HepG2 (cell line): ENCODE measurements at regions not wholly inside any gene's neighbourhood (a gene's known extent, or its start where the extent isn't known, plus 50 kb on each side); places are given as distances from the start of the nearest gene placed in this dataset.

Experiments used
- ATAC-seq: fragments of 200-7000 bp; cut with Tn5 transposase; 3 replicates; pipeline ENCODE4 v1.9.1; 2020; ENCODE audit warnings: mild to moderate bottlenecking, moderate library complexity
- BruUV-seq: library from RNA; stranded (reverse); fragments of 400-500 nt; replicated peaks from 2 replicates; lab custom pipeline; 2021; lab: Mats Ljungman, UMichigan
- CTCF ChIA-PET: fragments of 300-600 bp; formaldehyde crosslinking; extraction: SDS; loops from one replicate; lab custom pipeline; 2021; ENCODE audit warnings: low total read pairs, inconsistent platforms, low intra/inter-chr PET ratio; lab: Yijun Ruan, JAX
- POLR2A ChIA-PET: fragments of 350-600 bp; sonication (Branson Sonifier 250); formaldehyde crosslinking; loops from one replicate; lab custom pipeline; 2020; ENCODE audit warnings: antibody characterized with exemption, inconsistent platforms; lab: Yijun Ruan, JAX
- DNase-seq: peaks from one replicate; pipeline ENCODE4 v3.0.0-alpha.2; 2015; ENCODE audit warnings: low spot score
- FAIRE-seq: peaks from 3 replicates; lab custom pipeline; 2011; peaks lifted over from hg19 to GRCh38; lab: Jason Lieb, UNC
- H2AFZ ChIP-seq: one replicate; pipeline ENCODE4 v1.6.1; 2011; ENCODE audit warnings: low read length, inconsistent platforms
- H3K27ac ChIP-seq: fragments of 300-600 bp; 3 replicates; pipeline ENCODE4 v1.8.0; 2011; ENCODE audit warnings: mixed run types, mild to moderate bottlenecking, mixed read lengths, low read length, inconsistent platforms; ENCODE audit not compliant: insufficient read depth; ENCODE audit errors: extremely low read length
- H3K27me3 ChIP-seq, 2 experiments: fragments of 200-600 bp in 1 of 2; 2 replicates in 1 of 2; 3 replicates in 1 of 2; pipeline versions ENCODE4 v1.6.0 to v1.8.0; 2011; ENCODE audit warnings: low read length in 2 of 2, mild to moderate bottlenecking in 2 of 2, moderate library complexity in 2 of 2, inconsistent platforms in 1 of 2; ENCODE audit not compliant: insufficient read depth in 2 of 2, control insufficient read depth in 1 of 2
- H3K36me3 ChIP-seq, 2 experiments: fragments of 200-600 bp in 1 of 2; replicated peaks in 1 of 2; 2 replicates in 1 of 2; 3 replicates in 1 of 2; pipeline versions ENCODE4 v1.5.1 to v1.8.0; 2011; ENCODE audit warnings: low read length in 2 of 2, inconsistent platforms in 1 of 2; ENCODE audit not compliant: insufficient read depth in 2 of 2, control insufficient read depth in 1 of 2
- H3K4me1 ChIP-seq: 2 replicates; pipeline ENCODE4 v1.5.1; 2012; ENCODE audit warnings: low read length, inconsistent platforms; ENCODE audit not compliant: insufficient read depth
- H3K4me2 ChIP-seq: 2 replicates; pipeline ENCODE4 v1.6.0; 2011; ENCODE audit warnings: low read depth, low read length, inconsistent platforms
- H3K4me3 ChIP-seq, 3 experiments: fragments of 200-600 bp in 1 of 3; sonication (generic), shearing (Covaris generic) in 1 of 3; replicated peaks in 1 of 3; 2 replicates each; pipeline ENCODE4 v1.5.1; 2011 to 2016; ENCODE audit warnings: low read length in 3 of 3, inconsistent platforms in 2 of 3, low read depth in 2 of 3, mild to moderate bottlenecking in 2 of 3, control low read depth in 1 of 3, mixed read lengths in 1 of 3; ENCODE audit not compliant: insufficient read depth in 1 of 3
- H3K79me2 ChIP-seq: one replicate; pipeline ENCODE4 v1.6.1; 2011; ENCODE audit warnings: low read length, inconsistent platforms; ENCODE audit not compliant: insufficient read depth
- H3K9ac ChIP-seq: 2 replicates; pipeline ENCODE4 v1.6.0; 2011; ENCODE audit warnings: mild to moderate bottlenecking, low read depth, low read length, inconsistent platforms; ENCODE audit not compliant: insufficient read depth
- H3K9me3 ChIP-seq: 2 replicates; pipeline ENCODE4 v1.5.1; 2012; ENCODE audit warnings: mild to moderate bottlenecking, low read length
- H4K20me1 ChIP-seq: 2 replicates; pipeline ENCODE4 v1.6.0; 2011; ENCODE audit warnings: inconsistent platforms, mild to moderate bottlenecking, low read length, moderate library complexity; ENCODE audit not compliant: insufficient read depth
- CEBPG ChIP-seq: IDR thresholded peaks from 2 replicates; pipeline ENCODE4 v1.6.1; 2016
- MBD4 ChIP-seq: IDR thresholded peaks from 2 replicates; pipeline ENCODE4 v1.6.1; 2012; ENCODE audit warnings: low read length, inconsistent platforms, borderline replicate concordance
- MEF2D ChIP-seq: sonication (generic); formaldehyde crosslinking; IDR thresholded peaks from 2 replicates; pipeline ENCODE4 v1.5.1; 2020; ENCODE audit warnings: mild to moderate bottlenecking, missing genetic modification reagents
- NKX3-1 ChIP-seq: sonication (generic); formaldehyde crosslinking; IDR thresholded peaks from 2 replicates; pipeline ENCODE4 v1.5.0; 2020; ENCODE audit warnings: missing genetic modification reagents
- PPARG ChIP-seq: conservative IDR thresholded peaks from 2 replicates; pipeline ENCODE4 v1.6.1; 2016; ENCODE audit warnings: missing biosample characterization, missing genetic modification reagents
- SCMH1 ChIP-seq: sonication (generic); formaldehyde crosslinking; IDR thresholded peaks from 2 replicates; pipeline ENCODE4 v1.9.0; 2021; ENCODE audit warnings: missing genetic modification reagents, mild to moderate bottlenecking, borderline replicate concordance
- TBL1XR1 ChIP-seq: fragments of 150-350 bp; IDR thresholded peaks from 2 replicates; pipeline ENCODE4 v1.6.1; 2014; ENCODE audit warnings: borderline replicate concordance, low read length; ENCODE audit not compliant: partially characterized antibody
- TFE3 ChIP-seq: IDR thresholded peaks from 2 replicates; pipeline ENCODE4 v1.6.1; 2016
- TRAFD1 ChIP-seq: sonication (generic); formaldehyde crosslinking; IDR thresholded peaks from 2 replicates; pipeline ENCODE4 v1.5.1; 2020; ENCODE audit warnings: missing genetic modification reagents, mild to moderate bottlenecking, borderline replicate concordance
- XRCC5 ChIP-seq: fragments of 200-400 bp; formaldehyde crosslinking; optimal IDR thresholded peaks from 2 replicates; pipeline ENCODE3; 2017; ENCODE audit warnings: mild to moderate bottlenecking, low read length
- ZNF225 ChIP-seq: sonication (generic); formaldehyde crosslinking; IDR thresholded peaks from 2 replicates; pipeline ENCODE4 v1.4.0; 2020; ENCODE audit warnings: mild to moderate bottlenecking, missing genetic modification reagents
- ZNF253 ChIP-seq: sonication (generic); formaldehyde crosslinking; IDR thresholded peaks from 2 replicates; pipeline ENCODE4 v1.8.0; 2022; ENCODE audit warnings: mild to moderate bottlenecking, missing genetic modification reagents, borderline replicate concordance
- ZNF407 ChIP-seq: sonication (generic); formaldehyde crosslinking; IDR thresholded peaks from one replicate; pipeline ENCODE4 v1.5.1; 2020; ENCODE audit warnings: mild to moderate bottlenecking, missing genetic modification reagents; ENCODE audit errors: not compliant biosample characterization
- ZNF431 ChIP-seq: sonication (generic); formaldehyde crosslinking; IDR thresholded peaks from 2 replicates; pipeline ENCODE4 v1.9.0; 2022; ENCODE audit warnings: missing genetic modification reagents, low read depth, mild to moderate bottlenecking, borderline replicate concordance
- ZNF775 ChIP-seq: sonication (generic); formaldehyde crosslinking; IDR thresholded peaks from 2 replicates; pipeline ENCODE4 v1.4.0; 2020; ENCODE audit warnings: missing genetic modification reagents, mild to moderate bottlenecking, moderate library complexity, borderline replicate concordance
- WGBS: methylation state at CpG from one replicate; pipeline ENCODE4 v1.1.6; 2017; ENCODE audit warnings: low lambda C conversion rate; 5-methylcytosine and 5-hydroxymethylcytosine counted together
- in situ Hi-C: cut with HindIII; loops from 2 replicates; pipeline ENCODE4 v1.10.0; 2017; ENCODE audit warnings: low pct_unique_long_range_greater_than_20kb; ENCODE audit not compliant: extremely low pct_ligation_motif_present
- intact Hi-C: fragments of 100-400 bp; cut with micrococcal nuclease; formaldehyde crosslinking; loops from one replicate; pipeline ENCODE4 v1.10.0; 2022; ENCODE audit not compliant: unreplicated experiment

- Histone ChIP-seq H3K9ac (no peak overlapping the region), H4K20me1 (no peaks in the 10 kb centered on the region), H3K27me3 (no peaks in the 10 kb centered on the region), H3K4me1 (no peaks in the 10 kb centered on the region), H3K27ac (no peak overlapping the region), H2AFZ (no peak overlapping the region), H3K4me2 (no peak overlapping the region), H3K4me3 (no peak overlapping the region), H3K79me2 (no peaks in the 10 kb centered on the region), H3K9me3 (no peaks in the 10 kb centered on the region; the same call in 1 of the 2 replicates), H3K36me3 (no peaks in the 10 kb centered on the region)
- FAIRE-seq (no peak), ATAC-seq (no peak), DNase-seq (no peak)
- WGBS: 75% methylated on average over 1 of the region's 1 CpG
- CTCF ChIA-PET: no interaction called here
- POLR2A ChIA-PET: no interaction called here
- BruUV-seq: no TSS peak
- intact Hi-C loops: no loop called here
- in situ Hi-C loops: no loop called here
- no peak for TF ChIP-seq ZNF775 (CRISPR knock-in tag)
- TF ChIP-seq ZNF407 (CRISPR knock-in tag): no peak
- TF ChIP-seq NKX3-1 (CRISPR knock-in tag): no peak
- no peak for TF ChIP-seq TRAFD1 (CRISPR knock-in tag)
- TF ChIP-seq ZNF253 (CRISPR knock-in tag): no peak
- TF ChIP-seq TBL1XR1: no peak
- TF ChIP-seq SCMH1 (CRISPR knock-in tag): no peak
- TF ChIP-seq ZNF225 (CRISPR knock-in tag): no peak
- no peak for TF ChIP-seq XRCC5
- TF ChIP-seq TFE3 (CRISPR knock-in tag): no peak
- no peak for TF ChIP-seq ZNF431 (CRISPR knock-in tag)
- no peak for TF ChIP-seq MBD4
- TF ChIP-seq PPARG (CRISPR knock-in tag): no peak
- no peak for TF ChIP-seq MEF2D (CRISPR knock-in tag)
- no peak for TF ChIP-seq CEBPG (CRISPR knock-in tag)
These were observed 89.9 kb upstream of the EPHA3 start for GRCh38 chr3:89017531-89017930.
